Stimulated activated CD4-positive, alpha-beta T cell treated with anti-CD3 and anti-CD28 coated beads, Interleukin-1b, Interleukin-23, amount 100 ng/mL, for 24 hours (primary cell): ENCODE measurements at regions not wholly inside any gene's neighbourhood (a gene's known extent, or its start where the extent isn't known, plus 50 kb on each side); places are given as distances from the start of the nearest gene placed in this dataset.
A peak's percentile ranks its signal among the peaks of the same experiment; 100 is the strongest.
"Not testable (repeated sequence)": the region's sequence is repeated elsewhere in the genome, so short reads cannot be mapped to it uniquely, and the experiment has no call there.

Experiments used
- DNase-seq, 4 experiments: peaks; one replicate each; pipeline ENCODE4 v3.0.0-alpha.2; 2020; ENCODE audit warnings: low read depth in 4 of 4, low spot score in 1 of 4

DNA sequence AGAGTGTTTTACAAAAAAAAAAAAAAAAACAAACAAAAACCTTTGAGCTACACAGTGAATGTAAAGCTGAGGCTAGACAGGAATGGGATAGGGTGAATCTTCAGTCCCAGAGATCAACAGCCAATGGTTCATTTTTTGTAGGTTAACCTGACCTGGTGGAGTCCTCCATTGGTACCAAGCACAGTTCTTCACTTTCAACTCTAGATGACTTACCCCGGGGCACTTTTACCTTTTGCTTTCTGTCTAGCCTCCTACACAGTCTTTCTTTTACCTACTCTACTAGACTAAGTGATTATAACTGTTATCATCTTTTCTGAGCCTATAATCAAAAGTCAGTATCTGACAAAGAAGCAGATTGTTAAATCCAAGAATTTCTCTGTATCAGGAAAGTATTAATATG, 50.9 kb downstream of the ANXA2R start:
- DNase-seq = no peak

- no peak for DNase-seq
These were observed 51.6 kb downstream of the ANXA2R start for GRCh38 chr5:42988568-42988967.

DNA sequence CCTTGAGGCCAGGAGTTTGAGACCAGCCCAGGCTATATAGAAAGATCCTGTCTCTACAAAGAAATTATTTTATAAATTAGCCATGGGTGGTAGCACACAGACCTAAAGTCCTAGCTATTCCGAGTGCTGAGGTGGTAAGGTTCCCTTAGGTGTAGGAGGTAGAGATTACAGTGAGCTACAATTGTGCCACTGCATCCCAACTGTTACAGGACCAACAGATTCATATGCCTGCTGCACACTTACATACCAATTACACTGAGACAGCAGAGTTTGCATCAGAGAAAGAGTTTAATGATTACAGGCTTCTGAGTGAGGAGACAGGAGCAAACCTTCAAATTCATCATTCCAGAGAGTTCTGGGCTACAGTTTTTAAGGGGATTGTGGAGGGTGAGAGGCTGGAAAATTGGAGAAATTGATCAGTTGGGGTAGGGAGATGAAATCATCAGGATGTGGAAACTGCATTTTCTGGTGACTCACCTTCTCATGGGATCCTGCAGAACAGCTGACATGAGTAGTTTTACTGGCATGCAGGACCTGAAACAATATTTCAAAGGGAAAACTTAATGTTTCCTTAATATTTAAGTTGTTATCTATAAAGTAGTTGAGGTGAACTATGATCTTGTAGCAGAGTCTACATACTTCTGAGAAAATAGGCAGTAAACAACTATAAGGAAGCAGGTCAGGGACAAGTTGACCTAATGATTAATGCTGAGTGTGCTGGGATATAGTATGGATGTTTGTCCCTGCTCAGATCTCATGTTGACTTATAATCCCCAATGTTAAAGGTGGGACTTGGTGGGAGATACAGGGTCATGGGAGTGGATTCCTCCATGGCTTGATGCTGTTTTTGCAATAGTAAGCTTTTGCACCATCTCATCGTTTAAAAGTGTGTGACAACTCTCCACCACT, 54.7 kb downstream of the ANXA2R start:
- no peak for DNase-seq

- DNase-seq = no peak
These were observed 55.8 kb downstream of the ANXA2R start for GRCh38 chr5:42984307-42984706.

- DNase-seq = no peak
These were observed 58.0 kb downstream of the ANXA2R start for GRCh38 chr5:42982107-42982622.

DNA sequence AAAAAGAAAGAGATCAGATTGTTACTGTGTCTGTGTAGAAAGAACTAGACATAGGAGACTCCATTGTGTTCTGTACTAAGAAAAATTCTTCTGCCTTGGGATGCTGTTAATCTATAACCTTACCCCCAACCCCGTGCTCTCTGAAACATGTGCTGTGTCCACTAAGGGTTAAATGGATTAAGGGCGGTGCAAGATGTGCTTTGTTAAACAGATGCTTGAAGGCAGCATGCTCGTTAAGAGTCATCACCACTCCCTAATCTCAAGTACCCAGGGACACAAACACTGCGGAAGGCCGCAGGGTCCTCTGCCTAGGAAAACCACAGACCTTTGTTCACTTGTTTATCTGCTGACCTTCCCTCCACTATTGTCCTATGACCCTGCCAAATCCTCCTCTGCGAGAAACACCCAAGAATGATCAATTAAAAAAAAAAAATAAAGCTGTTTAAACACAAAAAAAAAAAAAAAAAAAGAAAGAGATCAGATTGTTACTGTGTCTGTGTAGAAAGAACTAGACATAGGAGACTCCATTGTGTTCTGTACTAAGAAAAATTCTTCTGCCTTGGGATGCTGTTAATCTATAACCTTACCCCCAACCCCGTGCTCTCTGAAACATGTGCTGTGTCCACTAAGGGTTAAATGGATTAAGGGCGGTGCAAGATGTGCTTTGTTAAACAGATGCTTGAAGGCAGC, 58.6 kb downstream of the ANXA2R start:
- DNase-seq = not testable (repeated sequence)

GRCh38 chr5:42981015-42981414, 59.1 kb downstream of the ANXA2R start:
- not testable (repeated sequence) for DNase-seq

DNA sequence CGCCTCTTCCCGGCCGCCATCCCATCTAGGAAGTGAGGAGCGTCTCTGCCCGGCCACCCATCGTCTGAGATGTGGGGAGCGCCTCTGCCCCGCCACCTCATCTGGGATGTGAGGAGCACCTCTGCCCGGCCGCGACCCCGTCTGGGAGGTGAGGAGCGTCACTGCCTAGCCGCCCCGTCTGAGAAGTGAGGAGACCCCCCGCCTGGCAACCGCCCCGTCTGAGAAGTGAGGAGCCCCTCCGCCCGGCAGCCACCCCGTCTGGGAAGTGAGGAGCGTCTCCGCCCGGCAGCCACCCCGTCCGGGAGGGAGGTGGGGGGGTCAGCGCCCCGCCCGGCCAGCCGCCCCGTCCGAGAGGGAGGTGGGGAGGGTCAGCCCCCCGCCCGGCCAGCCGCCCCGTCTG, 59.7 kb downstream of the ANXA2R start:
- not testable (repeated sequence) for DNase-seq

GRCh38 chr5:42979242-42979641, 60.9 kb downstream of the ANXA2R start:
- not testable (repeated sequence) for DNase-seq

DNA sequence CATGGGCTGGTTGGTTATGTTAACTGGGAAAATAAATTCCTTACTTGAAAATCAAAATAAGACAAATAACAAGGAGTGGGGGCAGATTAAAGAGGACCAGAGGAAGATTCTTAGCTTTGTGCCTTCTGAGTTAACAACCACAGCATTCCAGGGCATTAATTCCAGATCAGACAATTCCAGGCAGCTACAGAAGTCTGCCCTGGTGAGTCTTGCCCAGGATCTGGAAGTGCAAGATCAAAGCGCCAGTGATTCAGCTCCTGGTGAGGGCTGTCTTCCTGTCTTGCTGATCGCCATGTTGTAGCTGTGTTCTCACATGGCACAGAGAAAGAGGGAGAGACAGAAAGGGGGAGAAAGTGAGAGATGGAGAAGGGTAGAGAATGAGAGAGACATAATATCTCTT, 65.6 kb downstream of the ANXA2R start:
- no peak for DNase-seq

DNA sequence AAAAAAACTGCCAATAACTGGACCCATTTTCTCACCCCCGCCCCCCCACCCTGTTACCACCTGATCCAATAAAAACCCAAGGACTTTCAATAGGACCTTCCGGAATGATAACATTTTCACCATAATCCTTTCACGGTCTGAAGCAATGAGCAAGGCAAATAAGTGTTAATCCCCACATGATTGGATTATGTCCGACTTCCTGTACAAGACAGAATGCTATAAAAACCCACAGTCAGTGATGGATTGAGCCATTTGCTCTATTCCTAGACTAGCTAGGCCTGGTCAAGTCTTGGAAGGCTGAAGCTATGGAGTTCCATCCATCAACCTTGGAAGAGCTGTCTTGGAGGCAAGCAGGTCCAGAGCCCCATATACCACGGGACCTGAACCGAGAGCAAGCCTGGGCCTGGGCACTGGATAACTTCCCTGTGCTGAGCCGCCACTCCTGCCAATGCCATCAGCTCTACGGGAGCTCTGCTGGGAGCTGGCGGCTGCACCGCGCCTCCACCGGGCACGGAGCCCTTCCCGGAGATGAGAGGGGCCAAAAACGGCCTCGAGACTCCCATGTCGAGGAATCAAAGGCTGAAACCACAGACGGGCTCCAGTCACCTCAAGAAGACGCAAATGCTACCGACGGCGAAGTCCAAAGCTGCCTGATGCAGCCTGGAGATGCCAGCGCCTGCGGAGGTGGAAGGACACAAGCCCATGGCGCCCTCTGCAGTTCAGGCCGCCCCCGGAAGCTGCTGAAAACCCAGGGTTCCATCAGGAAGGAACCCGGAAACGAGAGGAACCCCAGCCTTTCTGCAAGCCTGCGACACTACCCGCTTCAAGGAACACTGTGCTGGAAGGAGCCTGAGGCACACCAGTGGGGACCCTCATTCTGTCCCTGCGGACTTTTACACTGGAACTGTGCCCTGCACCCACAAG, 69.2 kb downstream of the ANXA2R start:
- DNase-seq = no peak

- DNase-seq = no peak
These were observed 74.2 kb downstream of the ANXA2R start for GRCh38 chr5:42965934-42966333.

DNA sequence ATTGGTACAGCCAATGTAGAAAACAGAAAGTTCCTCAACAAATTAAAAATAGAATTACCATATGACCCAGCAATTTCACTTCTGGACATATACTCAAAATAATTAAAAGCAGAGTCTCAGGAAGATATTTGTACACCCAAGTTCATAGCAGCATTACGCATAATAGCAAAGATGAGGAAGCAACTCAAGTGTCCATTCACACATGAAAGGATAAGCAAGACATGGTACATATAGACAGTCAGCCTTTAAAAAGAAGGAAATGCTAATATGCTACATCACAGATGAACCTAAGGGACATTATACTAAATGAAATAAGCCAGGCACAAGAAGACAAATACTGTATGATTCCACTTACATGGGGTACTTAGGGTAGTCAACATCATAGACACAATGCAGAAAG, 76.7 kb downstream of the ANXA2R start:
- DNase-seq = no peak

DNA sequence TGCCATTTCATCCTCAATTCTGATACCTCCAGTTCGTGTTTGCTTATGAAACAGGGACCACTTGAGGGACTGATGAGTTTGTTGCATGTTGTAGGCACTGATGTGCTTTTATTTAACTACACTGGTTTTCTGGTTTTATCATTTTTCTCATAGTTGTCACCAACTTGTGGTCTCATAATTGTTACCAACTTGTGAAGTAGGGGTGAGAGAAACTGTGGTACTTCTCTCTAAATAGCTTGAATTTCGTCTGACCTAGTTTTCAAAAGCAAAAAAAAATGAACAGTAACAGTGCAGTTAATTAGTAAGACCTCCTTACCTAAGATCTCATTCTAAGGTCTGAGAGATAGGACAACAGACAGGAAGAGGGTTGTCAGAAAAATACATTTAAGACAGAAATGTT, 78.0 kb downstream of the ANXA2R start:
- DNase-seq = no peak

- no peak for DNase-seq
These were observed 79.6 kb downstream of the ANXA2R start for GRCh38 chr5:42960506-42960905.

DNA sequence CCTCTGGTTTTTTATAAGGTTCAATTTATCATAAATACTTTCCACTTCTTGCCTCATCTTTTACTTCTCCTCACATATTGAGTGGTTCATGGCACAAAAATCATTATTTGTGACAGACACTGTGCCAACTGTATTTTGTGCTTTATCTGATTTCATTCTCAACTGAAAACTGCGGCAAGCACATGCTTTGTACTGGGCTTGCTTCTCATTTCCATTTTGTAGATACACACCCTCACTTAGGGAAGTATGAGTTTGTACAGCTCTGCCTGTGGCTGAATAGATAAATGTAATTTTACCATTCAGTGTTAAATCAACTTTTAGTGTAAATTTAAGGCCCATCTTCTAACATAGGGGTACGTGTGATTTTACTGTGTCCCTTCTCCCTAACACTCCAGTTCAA, 83.6 kb downstream of the ANXA2R start:
- no peak for DNase-seq

GRCh38 chr5:42953041-42953440, 87.1 kb downstream of the ANXA2R start:
- no peak for DNase-seq

- no peak for DNase-seq
These were observed 87.5 kb downstream of the ANXA2R start for GRCh38 chr5:42952578-42952974.

DNA sequence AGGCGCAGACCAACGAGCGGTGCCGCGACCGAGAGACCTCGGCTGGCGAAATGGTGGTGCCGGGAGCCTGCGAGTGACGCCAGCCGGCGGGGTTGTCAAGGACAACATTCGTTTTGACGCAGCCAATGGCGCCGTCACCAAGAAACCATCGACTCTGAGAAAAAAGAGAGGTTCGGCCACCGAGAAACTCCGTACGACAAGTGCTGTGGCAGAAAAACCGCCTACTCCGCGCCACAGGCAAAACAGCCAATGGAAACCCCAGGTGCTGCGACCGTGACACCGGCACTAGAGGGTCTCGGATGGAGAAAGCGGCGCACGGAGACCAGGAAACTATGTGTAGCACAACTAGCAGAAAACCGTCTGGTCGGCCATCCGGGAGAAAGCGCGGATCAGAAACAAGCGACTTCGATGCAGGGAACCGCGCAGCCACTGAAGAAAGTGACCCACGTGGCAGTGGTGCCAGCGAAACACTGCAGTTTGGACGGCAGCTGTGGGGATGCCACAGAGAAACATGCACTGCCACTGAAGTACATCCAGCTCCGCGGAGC, 88.8 kb downstream of the ANXA2R start:
- DNase-seq = peak; percentile 33 to 50 (median 49)

DNA sequence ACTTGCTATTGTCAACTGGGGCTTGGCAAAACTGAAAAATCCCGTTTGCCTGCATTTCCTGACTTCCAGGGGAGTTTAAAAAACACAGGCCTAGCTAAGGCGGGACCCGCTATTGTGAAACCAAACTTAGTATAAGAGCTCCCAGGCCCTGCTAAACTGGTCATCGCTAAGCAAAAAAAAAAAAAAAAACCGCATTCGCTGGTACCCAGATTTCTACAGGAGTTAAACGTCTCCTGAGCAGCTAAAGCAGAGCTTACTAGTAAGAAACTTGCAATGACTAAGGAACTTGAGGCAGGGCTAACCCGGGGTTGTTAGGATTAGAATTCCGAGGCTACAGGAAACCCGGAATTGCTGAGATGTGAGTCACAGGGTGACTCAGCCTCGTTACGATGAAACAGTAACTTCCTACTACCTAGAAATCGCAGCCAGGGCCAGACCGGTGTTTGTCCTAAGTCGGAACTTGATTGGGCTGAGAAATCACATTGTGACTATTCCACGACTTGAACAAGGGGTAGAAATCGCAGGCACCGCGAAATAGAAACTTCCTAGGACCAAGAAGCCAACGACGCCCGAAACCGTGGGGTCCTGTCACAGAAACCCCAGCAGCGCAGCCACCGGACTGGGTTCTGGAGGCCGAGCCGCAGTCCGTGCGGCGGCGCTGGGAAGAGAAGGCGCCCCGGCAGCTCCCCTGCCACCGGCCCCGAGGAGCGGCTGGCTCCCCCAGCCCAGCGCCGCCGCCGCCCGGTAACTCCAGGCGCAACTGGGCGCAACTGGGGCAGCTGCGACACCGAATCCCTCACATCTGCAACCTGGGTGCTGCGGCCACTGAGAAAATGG, 89.4 kb downstream of the ANXA2R start:
- DNase-seq = peak; percentile 33 to 60 (median 41)
